ENCODE measurements at regions not wholly inside any gene's neighbourhood (a gene's known extent, or its start where the extent isn't known, plus 50 kb on each side); places are given as distances from the start of the nearest gene placed in this dataset.

DNA sequence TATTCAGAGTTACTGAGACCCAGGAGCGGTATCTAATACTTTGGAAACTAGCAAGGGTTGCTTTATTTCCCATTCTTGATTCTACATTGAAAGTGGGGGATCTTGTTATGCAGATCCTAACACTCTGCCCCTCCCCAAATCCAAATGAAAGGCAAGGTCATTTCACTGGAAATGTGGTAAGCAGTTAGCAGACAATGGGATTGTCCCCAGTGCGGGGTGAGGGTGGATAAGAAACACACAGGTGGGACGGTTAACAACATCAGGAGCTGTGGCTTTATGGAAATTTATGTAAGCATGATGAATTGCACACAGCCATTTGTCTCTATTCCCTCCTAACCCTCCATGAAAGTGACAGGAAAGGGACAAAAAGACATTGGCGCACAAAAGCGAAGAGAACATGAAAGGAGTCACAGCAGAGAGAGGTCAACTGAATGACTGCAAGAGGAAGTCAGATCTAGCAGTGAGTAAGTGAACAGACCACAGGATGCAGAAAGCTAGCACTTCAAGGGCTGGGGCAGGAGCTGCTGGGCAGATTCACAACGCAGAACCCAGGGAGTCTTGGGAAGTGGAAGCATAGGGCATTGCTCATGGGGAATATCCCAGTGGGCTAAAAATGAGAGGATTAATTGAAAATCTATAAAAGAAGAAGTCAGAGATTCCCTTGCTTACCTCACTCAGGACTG lies 184.4 kb downstream of the HSD17B3 start:
- H3K36me3 Mint-ChIP-seq (ENCODE audit: low read depth) = peaks cover 16% of the 10 kb centered on the region; the same call in 2 of the 3 replicates
- H3K27ac Mint-ChIP-seq = no peak overlapping the region
- Histone ChIP-seq H2AFZ (peak overlapping the region; percentile 72; the same call in 1 of the 2 replicates), H3K4me1 (ENCODE audit: insufficient read depth) (no peaks in the 10 kb centered on the region), H3F3A (replicated peaks; ENCODE audit: low read depth) (no peaks in the 10 kb centered on the region), H3K36me3 (ENCODE audit: insufficient read depth) (peaks cover 7% of the 10 kb centered on the region; the same call in 1 of the 2 replicates), H3K4me3 (no peak overlapping the region), H3K27ac (ENCODE audit: low read depth) (no peak overlapping the region), H3K4me2 (no peak overlapping the region), H4K20me1 (replicated peaks; ENCODE audit: insufficient read depth) (no peaks in the 10 kb centered on the region), H3K79me2 (replicated peaks; ENCODE audit: insufficient read depth) (no peaks in the 10 kb centered on the region), H3K27me3 (ENCODE audit: insufficient read depth) (no peaks in the 10 kb centered on the region), H3K9me2 (ENCODE audit: insufficient read depth) (no peaks in the 10 kb centered on the region; the same call in none of the 2 replicates)
- DNase-seq (ENCODE audit: low spot score) (no peak), ATAC-seq (no peak)
- H3K27me3 Mint-ChIP-seq (ENCODE audit: insufficient read depth, low read depth, poor library complexity) = peaks cover 5% of the 10 kb centered on the region
- no peak overlapping the region for H3K4me3 Mint-ChIP-seq
- TF ChIP-seq EZH2 (IDR thresholded peaks at IDR 0.05; ENCODE audit: low read depth, unreplicated experiment) (no peak), POLR2AphosphoS5 (IDR thresholded peaks at IDR 0.05; ENCODE audit: low read depth) (no peak), EZH2phosphoT487 (IDR thresholded peaks at IDR 0.05; ENCODE audit: unreplicated experiment) (no peak), ZNF114 (CRISPR knock-in tag; IDR thresholded peaks at IDR 0.05) (no peak), CREB1 (CRISPR knock-in tag; IDR thresholded peaks at IDR 0.05; ENCODE audit: low read depth) (no peak), STAT1 (IDR thresholded peaks at IDR 0.05; ENCODE audit: unreplicated experiment) (no peak), NANOG (IDR thresholded peaks at IDR 0.05; ENCODE audit: borderline replicate concordance) (no peak), ZNF331 (CRISPR knock-in tag; IDR thresholded peaks at IDR 0.05; ENCODE audit: low read depth) (no peak), JUNB (IDR thresholded peaks at IDR 0.05; ENCODE audit: unreplicated experiment) (no peak)
- TF ChIP-seq, protein P1, sequence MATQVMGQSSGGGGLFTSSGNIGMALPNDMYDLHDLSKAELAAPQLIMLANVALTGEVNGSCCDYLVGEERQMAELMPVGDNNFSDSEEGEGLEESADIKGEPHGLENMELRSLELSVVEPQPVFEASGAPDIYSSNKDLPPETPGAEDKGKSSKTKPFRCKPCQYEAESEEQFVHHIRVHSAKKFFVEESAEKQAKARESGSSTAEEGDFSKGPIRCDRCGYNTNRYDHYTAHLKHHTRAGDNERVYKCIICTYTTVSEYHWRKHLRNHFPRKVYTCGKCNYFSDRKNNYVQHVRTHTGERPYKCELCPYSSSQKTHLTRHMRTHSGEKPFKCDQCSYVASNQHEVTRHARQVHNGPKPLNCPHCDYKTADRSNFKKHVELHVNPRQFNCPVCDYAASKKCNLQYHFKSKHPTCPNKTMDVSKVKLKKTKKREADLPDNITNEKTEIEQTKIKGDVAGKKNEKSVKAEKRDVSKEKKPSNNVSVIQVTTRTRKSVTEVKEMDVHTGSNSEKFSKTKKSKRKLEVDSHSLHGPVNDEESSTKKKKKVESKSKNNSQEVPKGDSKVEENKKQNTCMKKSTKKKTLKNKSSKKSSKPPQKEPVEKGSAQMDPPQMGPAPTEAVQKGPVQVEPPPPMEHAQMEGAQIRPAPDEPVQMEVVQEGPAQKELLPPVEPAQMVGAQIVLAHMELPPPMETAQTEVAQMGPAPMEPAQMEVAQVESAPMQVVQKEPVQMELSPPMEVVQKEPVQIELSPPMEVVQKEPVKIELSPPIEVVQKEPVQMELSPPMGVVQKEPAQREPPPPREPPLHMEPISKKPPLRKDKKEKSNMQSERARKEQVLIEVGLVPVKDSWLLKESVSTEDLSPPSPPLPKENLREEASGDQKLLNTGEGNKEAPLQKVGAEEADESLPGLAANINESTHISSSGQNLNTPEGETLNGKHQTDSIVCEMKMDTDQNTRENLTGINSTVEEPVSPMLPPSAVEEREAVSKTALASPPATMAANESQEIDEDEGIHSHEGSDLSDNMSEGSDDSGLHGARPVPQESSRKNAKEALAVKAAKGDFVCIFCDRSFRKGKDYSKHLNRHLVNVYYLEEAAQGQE (IDR thresholded peaks at IDR 0.05; ENCODE audit: unreplicated experiment) = no peak
- TF ChIP-seq, protein P2, sequence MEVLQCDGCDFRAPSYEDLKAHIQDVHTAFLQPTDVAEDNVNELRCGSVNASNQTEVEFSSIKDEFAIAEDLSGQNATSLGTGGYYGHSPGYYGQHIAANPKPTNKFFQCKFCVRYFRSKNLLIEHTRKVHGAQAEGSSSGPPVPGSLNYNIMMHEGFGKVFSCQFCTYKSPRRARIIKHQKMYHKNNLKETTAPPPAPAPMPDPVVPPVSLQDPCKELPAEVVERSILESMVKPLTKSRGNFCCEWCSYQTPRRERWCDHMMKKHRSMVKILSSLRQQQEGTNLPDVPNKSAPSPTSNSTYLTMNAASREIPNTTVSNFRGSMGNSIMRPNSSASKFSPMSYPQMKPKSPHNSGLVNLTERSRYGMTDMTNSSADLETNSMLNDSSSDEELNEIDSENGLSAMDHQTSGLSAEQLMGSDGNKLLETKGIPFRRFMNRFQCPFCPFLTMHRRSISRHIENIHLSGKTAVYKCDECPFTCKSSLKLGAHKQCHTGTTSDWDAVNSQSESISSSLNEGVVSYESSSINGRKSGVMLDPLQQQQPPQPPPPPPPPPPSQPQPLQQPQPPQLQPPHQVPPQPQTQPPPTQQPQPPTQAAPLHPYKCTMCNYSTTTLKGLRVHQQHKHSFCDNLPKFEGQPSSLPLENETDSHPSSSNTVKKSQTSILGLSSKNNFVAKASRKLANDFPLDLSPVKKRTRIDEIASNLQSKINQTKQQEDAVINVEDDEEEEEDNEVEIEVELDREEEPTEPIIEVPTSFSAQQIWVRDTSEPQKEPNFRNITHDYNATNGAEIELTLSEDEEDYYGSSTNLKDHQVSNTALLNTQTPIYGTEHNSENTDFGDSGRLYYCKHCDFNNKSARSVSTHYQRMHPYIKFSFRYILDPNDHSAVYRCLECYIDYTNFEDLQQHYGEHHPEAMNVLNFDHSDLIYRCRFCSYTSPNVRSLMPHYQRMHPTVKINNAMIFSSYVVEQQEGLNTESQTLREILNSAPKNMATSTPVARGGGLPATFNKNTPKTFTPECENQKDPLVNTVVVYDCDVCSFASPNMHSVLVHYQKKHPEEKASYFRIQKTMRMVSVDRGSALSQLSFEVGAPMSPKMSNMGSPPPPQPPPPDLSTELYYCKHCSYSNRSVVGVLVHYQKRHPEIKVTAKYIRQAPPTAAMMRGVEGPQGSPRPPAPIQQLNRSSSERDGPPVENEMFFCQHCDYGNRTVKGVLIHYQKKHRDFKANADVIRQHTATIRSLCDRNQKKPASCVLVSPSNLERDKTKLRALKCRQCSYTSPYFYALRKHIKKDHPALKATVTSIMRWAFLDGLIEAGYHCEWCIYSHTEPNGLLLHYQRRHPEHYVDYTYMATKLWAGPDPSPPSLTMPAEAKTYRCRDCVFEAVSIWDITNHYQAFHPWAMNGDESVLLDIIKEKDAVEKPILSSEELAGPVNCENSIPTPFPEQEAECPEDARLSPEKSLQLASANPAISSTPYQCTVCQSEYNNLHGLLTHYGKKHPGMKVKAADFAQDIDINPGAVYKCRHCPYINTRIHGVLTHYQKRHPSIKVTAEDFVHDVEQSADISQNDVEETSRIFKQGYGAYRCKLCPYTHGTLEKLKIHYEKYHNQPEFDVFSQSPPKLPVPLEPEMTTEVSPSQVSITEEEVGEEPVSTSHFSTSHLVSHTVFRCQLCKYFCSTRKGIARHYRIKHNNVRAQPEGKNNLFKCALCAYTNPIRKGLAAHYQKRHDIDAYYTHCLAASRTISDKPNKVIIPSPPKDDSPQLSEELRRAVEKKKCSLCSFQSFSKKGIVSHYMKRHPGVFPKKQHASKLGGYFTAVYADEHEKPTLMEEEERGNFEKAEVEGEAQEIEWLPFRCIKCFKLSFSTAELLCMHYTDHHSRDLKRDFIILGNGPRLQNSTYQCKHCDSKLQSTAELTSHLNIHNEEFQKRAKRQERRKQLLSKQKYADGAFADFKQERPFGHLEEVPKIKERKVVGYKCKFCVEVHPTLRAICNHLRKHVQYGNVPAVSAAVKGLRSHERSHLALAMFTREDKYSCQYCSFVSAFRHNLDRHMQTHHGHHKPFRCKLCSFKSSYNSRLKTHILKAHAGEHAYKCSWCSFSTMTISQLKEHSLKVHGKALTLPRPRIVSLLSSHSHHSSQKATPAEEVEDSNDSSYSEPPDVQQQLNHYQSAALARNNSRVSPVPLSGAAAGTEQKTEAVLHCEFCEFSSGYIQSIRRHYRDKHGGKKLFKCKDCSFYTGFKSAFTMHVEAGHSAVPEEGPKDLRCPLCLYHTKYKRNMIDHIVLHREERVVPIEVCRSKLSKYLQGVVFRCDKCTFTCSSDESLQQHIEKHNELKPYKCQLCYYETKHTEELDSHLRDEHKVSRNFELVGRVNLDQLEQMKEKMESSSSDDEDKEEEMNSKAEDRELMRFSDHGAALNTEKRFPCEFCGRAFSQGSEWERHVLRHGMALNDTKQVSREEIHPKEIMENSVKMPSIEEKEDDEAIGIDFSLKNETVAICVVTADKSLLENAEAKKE (CRISPR knock-in tag; IDR thresholded peaks at IDR 0.05) = no peak
- TF ChIP-seq, protein P3, sequence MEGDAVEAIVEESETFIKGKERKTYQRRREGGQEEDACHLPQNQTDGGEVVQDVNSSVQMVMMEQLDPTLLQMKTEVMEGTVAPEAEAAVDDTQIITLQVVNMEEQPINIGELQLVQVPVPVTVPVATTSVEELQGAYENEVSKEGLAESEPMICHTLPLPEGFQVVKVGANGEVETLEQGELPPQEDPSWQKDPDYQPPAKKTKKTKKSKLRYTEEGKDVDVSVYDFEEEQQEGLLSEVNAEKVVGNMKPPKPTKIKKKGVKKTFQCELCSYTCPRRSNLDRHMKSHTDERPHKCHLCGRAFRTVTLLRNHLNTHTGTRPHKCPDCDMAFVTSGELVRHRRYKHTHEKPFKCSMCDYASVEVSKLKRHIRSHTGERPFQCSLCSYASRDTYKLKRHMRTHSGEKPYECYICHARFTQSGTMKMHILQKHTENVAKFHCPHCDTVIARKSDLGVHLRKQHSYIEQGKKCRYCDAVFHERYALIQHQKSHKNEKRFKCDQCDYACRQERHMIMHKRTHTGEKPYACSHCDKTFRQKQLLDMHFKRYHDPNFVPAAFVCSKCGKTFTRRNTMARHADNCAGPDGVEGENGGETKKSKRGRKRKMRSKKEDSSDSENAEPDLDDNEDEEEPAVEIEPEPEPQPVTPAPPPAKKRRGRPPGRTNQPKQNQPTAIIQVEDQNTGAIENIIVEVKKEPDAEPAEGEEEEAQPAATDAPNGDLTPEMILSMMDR (conservative IDR thresholded peaks at IDR 0.05; ENCODE audit: low read depth in 2 of 2) = no peak
- TF ChIP-seq, protein P4, sequence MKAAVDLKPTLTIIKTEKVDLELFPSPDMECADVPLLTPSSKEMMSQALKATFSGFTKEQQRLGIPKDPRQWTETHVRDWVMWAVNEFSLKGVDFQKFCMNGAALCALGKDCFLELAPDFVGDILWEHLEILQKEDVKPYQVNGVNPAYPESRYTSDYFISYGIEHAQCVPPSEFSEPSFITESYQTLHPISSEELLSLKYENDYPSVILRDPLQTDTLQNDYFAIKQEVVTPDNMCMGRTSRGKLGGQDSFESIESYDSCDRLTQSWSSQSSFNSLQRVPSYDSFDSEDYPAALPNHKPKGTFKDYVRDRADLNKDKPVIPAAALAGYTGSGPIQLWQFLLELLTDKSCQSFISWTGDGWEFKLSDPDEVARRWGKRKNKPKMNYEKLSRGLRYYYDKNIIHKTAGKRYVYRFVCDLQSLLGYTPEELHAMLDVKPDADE (IDR thresholded peaks at IDR 0.05) = no peak
- H3K9me3 Mint-ChIP-seq = peaks cover 29% of the 10 kb centered on the region
- no peaks in the 10 kb centered on the region; the same call in 2 of the 3 replicates for H3K4me1 Mint-ChIP-seq
